ENCODE measurements at regions not wholly inside any gene's neighbourhood (a gene's known extent, or its start where the extent isn't known, plus 50 kb on each side); places are given as distances from the start of the nearest gene placed in this dataset.

DNA sequence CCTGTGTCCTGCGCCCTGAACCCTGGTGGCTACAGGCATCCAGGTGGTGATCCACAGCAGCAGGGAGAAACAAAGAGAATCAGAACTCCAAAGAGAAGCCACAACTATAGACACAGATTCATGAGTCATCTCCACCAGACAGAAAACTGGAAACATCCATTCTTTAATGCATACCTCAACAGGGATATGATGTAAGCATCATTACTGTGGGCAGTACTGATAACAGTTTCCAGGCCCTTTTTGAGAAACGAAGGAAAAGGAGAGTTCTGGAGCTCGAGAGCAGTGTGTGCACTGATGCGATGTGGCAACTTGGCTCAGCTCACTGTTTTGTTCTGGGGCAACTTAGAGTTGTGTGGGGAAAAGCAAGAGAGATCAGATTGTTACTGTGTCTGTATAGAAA, 215.6 kb upstream of the ADAMTS16 start:
- DNase-seq (ENCODE audit: low read depth in 2 of 2) = no peak

- DNase-seq (ENCODE audit: low read depth in 2 of 2) = no peak
These were observed 213.0 kb upstream of the ADAMTS16 start for GRCh38 chr5:4927097-4927496.

DNA sequence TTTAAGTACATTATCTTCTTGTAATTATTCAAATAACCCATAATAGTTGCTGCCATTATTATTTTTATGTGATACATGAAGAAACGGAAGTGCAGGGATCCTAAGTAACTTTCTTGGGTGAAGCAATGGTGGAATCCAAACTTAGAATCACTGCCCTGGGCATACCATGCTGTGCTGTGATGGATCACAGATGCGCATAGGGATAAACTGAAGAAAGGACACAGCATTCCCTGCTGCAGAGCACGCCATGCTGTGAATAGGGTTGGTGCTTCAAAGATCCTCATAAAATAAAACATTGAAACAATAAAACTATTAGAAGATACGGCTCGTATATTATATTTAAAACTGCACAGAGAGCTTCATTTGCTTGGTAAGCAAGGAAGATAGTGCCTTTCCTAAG, 211.7 kb upstream of the ADAMTS16 start:
- DNase-seq (ENCODE audit: low read depth in 2 of 2) = no peak

DNA sequence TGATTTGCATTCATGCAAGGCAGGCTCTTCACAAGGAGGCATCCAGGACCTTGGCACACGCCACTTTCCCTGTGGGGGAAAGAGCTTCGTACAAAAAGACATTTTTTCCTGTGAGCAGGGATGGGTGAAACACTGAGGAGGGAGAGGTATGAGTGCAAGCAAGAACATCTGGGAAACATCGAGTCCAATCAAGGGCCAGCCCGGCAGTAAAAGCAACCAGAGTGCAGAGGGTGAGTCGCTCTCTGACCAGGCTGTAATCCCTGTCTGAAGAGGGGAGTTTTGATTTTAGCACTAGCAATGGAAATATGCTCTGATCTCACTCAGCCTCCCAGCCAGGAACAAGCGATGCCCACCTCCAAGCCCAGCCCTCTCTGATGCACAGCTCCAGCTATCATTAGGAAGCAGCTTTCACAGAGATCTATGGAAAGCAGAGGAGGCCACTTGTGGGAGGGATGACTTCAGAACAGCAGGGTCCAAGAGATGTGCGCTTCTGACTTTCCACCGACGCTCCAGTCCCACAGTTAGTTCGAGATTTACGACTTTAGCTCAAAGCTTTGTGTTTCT, 211.0 kb upstream of the ADAMTS16 start:
- no peak for DNase-seq (ENCODE audit: low read depth in 2 of 2)

DNA sequence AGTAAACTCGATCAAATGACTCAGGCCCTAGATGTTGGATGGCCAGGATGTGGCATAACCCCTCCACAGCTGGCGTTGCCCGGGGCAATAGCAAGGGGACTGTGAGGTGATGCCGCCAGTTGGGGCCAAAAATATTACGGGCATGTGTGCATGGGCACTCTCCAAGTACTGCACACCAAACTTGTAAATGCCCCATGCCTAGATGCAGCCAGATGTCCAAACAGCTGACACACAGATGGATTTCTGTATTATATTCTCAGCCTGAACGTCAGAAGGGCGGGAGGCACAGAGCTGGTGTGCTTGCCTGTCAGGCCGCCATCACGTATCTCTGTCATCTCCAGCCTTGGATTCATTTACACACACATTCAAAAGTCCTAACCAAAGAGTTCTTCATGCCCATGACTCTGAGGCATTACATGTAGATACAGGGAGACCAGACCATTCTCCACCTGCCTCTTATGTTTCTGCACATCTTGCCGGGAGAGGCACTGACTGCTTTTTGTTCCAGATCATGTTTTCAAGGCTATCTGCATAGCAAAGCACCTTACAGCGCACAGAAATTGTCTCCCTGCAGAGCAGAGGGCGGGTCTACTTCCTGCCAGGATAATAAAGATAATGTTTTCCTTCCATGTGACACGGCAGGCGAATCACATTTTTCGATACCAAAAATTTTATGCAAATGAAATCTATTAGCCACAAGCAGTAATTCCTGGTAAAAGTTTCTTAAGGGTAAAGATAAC, 200.9 kb upstream of the ADAMTS16 start:
- DNase-seq (ENCODE audit: low read depth in 2 of 2) = no peak

- no peak for DNase-seq (ENCODE audit: low read depth in 2 of 2)
These were observed 199.0 kb upstream of the ADAMTS16 start for GRCh38 chr5:4941161-4941560.

DNA sequence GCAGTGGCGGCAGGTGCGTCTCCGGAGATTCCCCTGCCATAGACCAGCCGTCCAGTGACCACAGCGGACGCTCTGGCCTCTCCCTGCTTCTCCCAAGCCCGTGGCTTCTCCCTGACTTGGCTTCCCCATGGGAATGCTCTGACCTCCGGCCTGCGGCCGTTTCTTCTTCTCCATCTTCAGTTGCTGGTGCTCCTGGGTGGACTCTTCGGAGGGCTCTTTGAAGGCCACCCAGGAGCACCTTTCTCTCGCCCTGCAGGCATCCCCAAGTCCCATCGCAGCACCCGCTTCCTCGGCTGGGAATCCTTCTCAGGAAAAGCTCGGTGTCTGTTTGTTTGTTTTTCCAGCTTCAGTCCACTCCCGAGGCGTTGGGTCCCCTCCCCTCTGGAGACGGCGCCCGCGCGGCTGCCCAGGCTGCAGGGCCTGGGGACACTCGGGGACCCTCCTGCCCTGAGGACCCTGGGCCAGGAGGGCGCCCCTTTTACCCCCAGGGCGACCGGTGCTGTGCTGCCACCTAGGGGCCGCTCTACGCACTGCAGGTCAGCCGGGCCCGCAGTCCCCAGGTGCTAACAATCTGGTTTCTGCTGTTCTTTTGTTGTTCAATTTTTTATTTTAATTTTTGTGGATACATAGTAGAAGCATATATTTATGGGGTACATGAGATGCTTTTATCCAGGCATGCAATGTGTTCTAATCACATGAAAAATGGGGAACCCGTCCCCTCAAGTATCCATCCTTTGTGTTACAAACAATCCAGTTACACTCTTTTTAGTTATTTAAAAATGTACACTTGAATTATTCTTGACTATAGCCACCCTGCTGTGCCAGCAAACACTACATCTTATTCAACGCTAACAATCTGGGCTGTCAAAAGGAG, 197.9 kb upstream of the ADAMTS16 start:
- DNase-seq (ENCODE audit: low read depth in 2 of 2) = no peak

DNA sequence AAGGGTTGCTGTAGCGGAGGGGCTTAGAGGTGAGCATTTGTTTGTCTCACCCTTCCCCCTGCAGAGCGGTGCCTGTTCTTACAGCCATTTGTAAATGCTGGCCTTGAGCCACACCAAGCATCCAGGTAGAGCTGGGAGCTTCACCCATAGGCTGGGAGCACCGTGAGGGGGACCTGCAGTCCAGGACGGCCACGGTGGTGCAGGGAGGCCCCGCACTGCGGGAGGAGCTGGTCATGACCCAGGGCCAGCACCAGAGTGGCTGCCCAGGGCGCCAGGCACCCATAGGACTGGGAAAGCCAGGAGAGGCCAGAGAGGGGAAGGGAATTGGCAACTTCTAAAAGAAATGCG, 197.3 kb upstream of the ADAMTS16 start:
- no peak for DNase-seq (ENCODE audit: low read depth in 2 of 2)

DNA sequence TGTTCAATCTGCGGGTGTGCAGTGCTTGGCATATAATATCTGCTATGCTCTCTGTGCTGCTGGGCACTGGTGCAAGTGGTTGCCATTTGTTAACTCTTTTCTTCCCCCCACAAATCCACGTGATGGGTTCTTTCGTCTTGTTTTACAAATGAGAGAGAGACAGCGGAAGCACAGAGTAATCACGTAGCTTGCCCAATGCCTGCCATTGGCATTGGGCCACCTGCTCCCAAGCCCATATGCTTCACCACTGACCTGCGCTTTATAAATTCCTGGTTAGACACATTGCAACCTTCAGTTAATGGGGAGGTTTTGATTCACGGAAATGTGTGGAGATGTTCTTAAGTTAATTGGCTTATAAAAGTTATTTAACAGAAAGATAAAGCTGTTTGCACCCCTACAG, 194.8 kb upstream of the ADAMTS16 start:
- no peak for DNase-seq (ENCODE audit: low read depth in 2 of 2)

DNA sequence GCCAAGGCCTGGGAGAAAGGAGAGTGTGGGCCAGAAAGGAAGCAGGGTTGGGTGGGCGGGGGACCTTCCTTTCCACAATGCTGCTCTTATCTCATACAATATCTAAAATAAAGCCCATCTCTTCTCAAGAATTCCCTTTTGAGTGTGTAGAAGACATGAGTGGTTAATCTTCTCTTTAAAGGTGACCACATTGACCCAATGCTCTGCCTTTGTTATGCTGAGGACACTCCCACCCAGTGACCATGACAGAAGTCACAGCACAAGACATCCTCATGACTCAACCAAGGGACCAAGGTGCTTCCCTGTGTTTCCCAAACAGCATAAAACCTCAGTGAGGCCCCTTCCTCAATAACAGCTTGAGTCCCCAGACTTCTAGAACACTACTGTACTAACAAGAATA, 193.0 kb upstream of the ADAMTS16 start:
- DNase-seq (ENCODE audit: low read depth in 2 of 2) = no peak

- no peak for DNase-seq (ENCODE audit: low read depth in 2 of 2)
These were observed 192.1 kb upstream of the ADAMTS16 start for GRCh38 chr5:4947893-4948536.

DNA sequence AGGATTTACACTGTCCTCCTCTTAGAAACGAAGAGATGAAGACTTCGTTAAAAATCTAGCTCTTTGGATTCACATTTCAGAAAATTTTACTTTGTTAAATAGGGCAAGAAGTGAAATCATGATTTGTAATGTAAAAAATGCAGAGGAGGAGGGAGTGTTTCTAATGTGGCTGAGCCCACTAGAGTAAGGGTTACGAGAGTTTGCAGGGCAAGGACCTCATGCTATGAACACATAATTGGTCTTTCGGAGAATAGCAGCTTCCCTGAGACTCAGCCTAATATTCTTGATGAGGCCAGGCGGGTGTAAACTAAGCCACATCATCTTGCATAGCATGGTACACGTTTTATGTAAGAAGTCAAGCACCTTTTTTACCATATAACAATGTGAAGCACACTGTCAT, 191.0 kb upstream of the ADAMTS16 start:
- no peak for DNase-seq (ENCODE audit: low read depth in 2 of 2)

- no peak for DNase-seq (ENCODE audit: low read depth in 2 of 2)
These were observed 186.6 kb upstream of the ADAMTS16 start for GRCh38 chr5:4953576-4953975.

DNA sequence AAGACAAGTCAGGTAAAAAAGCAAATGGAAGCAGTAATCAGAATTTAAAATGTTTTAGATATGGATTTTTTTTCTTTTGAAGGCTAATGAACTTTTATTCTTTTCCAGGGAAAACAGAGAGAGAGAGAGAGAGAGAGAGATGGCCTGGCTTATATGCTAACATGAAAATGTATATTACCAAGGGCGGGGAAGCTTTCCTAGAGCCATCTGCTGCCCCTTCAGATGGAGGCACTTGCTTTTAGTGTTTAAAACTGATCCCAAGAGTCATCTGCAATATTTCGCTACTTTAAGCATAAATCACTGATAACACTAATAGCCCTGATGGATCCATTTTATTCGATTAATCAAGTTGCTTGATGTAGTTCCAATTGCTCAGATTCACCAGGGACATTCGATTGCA, 186.1 kb upstream of the ADAMTS16 start:
- DNase-seq (ENCODE audit: low read depth in 2 of 2) = no peak

DNA sequence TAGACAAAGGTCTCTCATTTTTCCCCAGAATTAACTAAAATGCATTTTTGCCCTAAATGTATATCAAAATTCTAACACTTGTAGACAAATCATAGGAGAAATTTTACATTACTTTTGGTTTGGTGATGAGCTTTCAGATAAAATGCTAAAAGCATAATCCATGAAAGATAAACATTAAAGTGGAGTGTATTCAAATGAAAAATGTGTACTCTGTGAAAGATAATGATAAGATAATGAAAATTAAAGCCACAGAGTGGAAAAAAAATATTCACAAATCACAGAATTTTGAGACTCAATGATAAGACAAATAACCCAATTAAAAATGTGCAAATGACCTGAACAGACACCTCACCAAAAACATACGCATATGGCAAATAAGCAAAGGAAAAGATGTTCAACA, 176.9 kb upstream of the ADAMTS16 start:
- no peak for DNase-seq (ENCODE audit: low read depth in 2 of 2)

DNA sequence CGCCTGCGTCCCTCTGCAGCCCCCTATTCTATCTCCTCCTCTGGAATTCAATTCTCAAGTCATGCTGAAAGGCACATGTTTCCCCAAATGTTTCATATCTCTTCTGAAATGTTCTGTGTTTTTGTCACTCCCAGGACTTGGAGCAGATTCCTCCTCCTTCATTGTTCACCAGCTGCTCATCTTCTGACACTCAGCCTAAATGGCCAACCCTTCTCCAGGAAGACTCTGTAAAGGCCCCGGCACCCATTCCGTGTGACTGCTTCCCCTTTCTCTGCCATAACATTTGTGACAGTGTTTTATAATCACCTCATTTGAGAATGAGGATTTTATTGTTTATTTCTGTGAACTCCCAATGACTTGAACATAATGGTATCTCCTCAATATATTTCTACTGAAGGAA, 170.8 kb upstream of the ADAMTS16 start:
- no peak for DNase-seq (ENCODE audit: low read depth in 2 of 2)

DNA sequence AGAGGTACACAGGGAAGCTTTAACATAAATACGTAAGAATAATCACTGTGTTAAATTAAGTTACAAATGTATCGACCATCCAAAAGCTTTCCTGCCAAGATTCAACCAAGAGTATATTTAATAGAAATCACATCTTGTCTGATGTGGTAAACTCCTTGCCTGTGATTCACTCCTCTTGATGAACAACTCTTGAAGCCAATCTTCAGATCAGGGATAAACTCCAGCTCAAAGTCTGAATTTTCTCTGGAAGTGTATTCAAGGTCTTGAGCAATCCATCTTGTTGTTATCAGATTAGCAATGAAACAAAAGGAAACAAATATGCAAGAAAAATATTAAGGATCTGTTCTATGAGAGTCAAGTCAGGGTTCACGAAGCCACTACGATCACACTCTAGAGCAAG, 170.0 kb upstream of the ADAMTS16 start:
- no peak for DNase-seq (ENCODE audit: low read depth in 2 of 2)

- DNase-seq (ENCODE audit: low read depth in 2 of 2) = no peak
These were observed 163.2 kb upstream of the ADAMTS16 start for GRCh38 chr5:4976902-4977301.

- DNase-seq (ENCODE audit: low read depth in 2 of 2) = no peak
These were observed 162.6 kb upstream of the ADAMTS16 start for GRCh38 chr5:4977416-4978110.

DNA sequence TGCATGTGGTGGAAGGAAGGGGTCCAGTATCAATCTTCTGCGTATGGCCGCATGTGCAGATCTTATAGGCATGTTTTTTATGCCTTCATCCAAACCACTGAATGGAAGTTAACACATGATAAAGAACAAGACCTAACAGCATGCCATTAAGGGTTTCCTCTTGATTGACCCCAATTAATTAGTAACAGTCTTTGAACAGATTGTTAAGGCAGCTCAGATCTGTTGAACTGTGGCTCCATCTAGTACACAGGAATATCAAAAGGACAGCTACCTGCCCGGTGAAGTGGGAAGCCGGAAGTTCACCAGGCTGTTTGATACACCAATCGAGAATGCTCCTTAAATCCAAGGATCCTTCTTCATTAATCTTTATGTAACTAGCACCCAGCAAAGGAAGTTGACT, 159.9 kb upstream of the ADAMTS16 start:
- no peak for DNase-seq (ENCODE audit: low read depth in 2 of 2)

DNA sequence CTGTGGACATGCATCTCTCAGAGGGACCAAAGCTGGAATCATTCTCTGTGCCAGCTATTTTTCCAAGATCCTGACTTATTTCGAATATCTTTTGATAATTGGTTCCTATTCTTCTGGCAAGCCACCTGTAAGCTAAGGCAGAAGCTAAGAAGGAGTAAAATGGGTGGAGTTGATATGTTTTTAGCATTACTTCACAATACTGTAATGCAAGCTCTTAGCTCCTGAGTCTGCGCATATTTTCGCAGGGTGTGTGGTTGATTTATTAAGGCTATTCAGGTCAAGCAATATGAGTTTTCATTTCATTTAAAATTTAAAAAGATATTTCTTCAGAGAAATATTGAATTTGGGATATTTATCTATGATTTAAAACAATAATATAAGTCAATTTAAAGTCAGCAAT, 158.5 kb upstream of the ADAMTS16 start:
- no peak for DNase-seq (ENCODE audit: low read depth in 2 of 2)

GRCh38 chr5:4983701-4984100, 156.4 kb upstream of the ADAMTS16 start:
- no peak for DNase-seq (ENCODE audit: low read depth in 2 of 2)
